SK-N-SH (cell line): ENCODE measurements at regions not wholly inside any gene's neighbourhood (a gene's known extent, or its start where the extent isn't known, plus 50 kb on each side); places are given as distances from the start of the nearest gene placed in this dataset.

Source experiments
- EZH2phosphoT487 ChIP-seq: fragments of 200-600 bp; sonication (generic); IDR thresholded peaks from 2 replicates; pipeline ENCODE4 v1.6.1; 2017; ENCODE audit warnings: low read depth, mixed run types, mild to moderate bottlenecking, antibody characterized with exemption, moderate library complexity, borderline replicate concordance
- POLR2AphosphoS5 ChIP-seq: IDR thresholded peaks from 2 replicates; pipeline ENCODE4 v1.6.1; 2012; ENCODE audit warnings: low read depth, low read length
- SIN3A ChIP-seq: IDR thresholded peaks from 2 replicates; pipeline ENCODE4 v1.6.1; 2012; ENCODE audit warnings: low read depth, mild to moderate bottlenecking, low read length, moderate library complexity, borderline replicate concordance

- TF ChIP-seq EZH2phosphoT487 = no peak
- TF ChIP-seq POLR2AphosphoS5 = no peak
- no peak for TF ChIP-seq SIN3A
These were observed 81.0 kb upstream of the NRBF2 start for GRCh38 chr10:63052083-63052482.
